GM20000 (cell line): ENCODE measurements at regions not wholly inside any gene's neighbourhood (a gene's known extent, or its start where the extent isn't known, plus 50 kb on each side); places are given as distances from the start of the nearest gene placed in this dataset.

Source experiments
- DNase-seq: peaks from one replicate; pipeline ENCODE4 v3.0.0; 2012; ENCODE audit warnings: low spot score
- CTCF ChIP-seq: IDR thresholded peaks from 2 replicates; pipeline ENCODE4 v1.5.1; 2012; ENCODE audit warnings: mild to moderate bottlenecking, control low read depth; ENCODE audit errors: extremely low read depth, missing control alignments

GRCh38 chr4:171588764-171589163 lies 224.4 kb upstream of the GALNTL6 start:
- no peak for DNase-seq
- no peak for TF ChIP-seq CTCF

- DNase-seq = no peak
- TF ChIP-seq CTCF = no peak
These were observed 225.1 kb upstream of the GALNTL6 start for GRCh38 chr4:171588051-171588545.

GRCh38 chr4:171583790-171584189 lies 229.4 kb upstream of the GALNTL6 start:
- no peak for DNase-seq
- no peak for TF ChIP-seq CTCF

GRCh38 chr4:171582961-171583581 lies 230.1 kb upstream of the GALNTL6 start:
- no peak for DNase-seq

GRCh38 chr4:171573181-171573580 lies 240.0 kb upstream of the GALNTL6 start:
- DNase-seq = no peak
- no peak for TF ChIP-seq CTCF

More at GRCh38 chr4:171582961-171583581, 230.1 kb upstream of the GALNTL6 start:
- no peak for TF ChIP-seq CTCF

GRCh38 chr4:171565130-171565788 lies 247.9 kb upstream of the GALNTL6 start:
- no peak for TF ChIP-seq CTCF
- no peak for DNase-seq

- TF ChIP-seq CTCF = no peak
- no peak for DNase-seq
These were observed 251.8 kb upstream of the GALNTL6 start for GRCh38 chr4:171561419-171561818.
